Left ventricle myocardium superior (tissue), 1 donor: ENCODE measurements at regions not wholly inside any gene's neighbourhood (a gene's known extent, or its start where the extent isn't known, plus 50 kb on each side); places are given as distances from the start of the nearest gene placed in this dataset.

Experiments
- ATAC-seq: fragments of 200-7000 bp; cut with Tn5 transposase; one replicate; pipeline ENCODE4 v1.9.1; 2020; ENCODE audit warnings: mild to moderate bottlenecking, moderate library complexity
- DNase-seq: peaks from one replicate; pipeline ENCODE4 v3.0.0-alpha.2; 2020
- intact Hi-C: fragments of 100-400 bp; cut with micrococcal nuclease; formaldehyde crosslinking; loops from one replicate; pipeline ENCODE4 v1.11.0; 2022
- donor health status: DM: no; HTN: yes; CAD: no; lungs with severe emphysema.

- intact Hi-C loops = no loop called here
- ATAC-seq (peak; percentile 72), DNase-seq (peak; percentile 34)
Measured at GRCh38 chr3:72018343-72018984, 233.5 kb upstream of the PROK2 start.

- no peak for DNase-seq
- ATAC-seq = no peak
- intact Hi-C loops = no loop called here
Measured at GRCh38 chr3:72017935-72018334, 233.0 kb upstream of the PROK2 start.

- no peak for DNase-seq
- intact Hi-C loops = no loop called here
- peak; percentile 27 for ATAC-seq
Measured at GRCh38 chr3:72017311-72017710, 232.4 kb upstream of the PROK2 start.

GRCh38 chr3:72015463-72015862 is 230.5 kb upstream of the PROK2 start:
- DNase-seq (no peak), ATAC-seq (no peak)
- intact Hi-C loops = no loop called here

GRCh38 chr3:72013084-72013483 is 228.1 kb upstream of the PROK2 start:
- intact Hi-C loops = no loop called here
- no peak for DNase-seq

GRCh38 chr3:72012363-72012762 is 227.4 kb upstream of the PROK2 start:
- DNase-seq (no peak), ATAC-seq (no peak)
- intact Hi-C loops = no loop called here

More at GRCh38 chr3:72013084-72013483, 228.1 kb upstream of the PROK2 start:
- ATAC-seq = no peak

- intact Hi-C loops = no loop called here
- ATAC-seq = no peak
- no peak for DNase-seq
Measured at GRCh38 chr3:72011485-72011884, 226.5 kb upstream of the PROK2 start.

- ATAC-seq = peak; percentile 38
- DNase-seq = no peak
- intact Hi-C loops = no loop called here
Measured at GRCh38 chr3:72009851-72010443, 225.0 kb upstream of the PROK2 start.

- ATAC-seq (no peak), DNase-seq (no peak)
- intact Hi-C loops = no loop called here
Measured at GRCh38 chr3:72008226-72008996, 223.5 kb upstream of the PROK2 start.

- intact Hi-C loops = no loop called here
- ATAC-seq (no peak), DNase-seq (no peak)
Measured at GRCh38 chr3:72006631-72007556, 221.9 kb upstream of the PROK2 start.

GRCh38 chr3:72004749-72005292 is 219.9 kb upstream of the PROK2 start:
- DNase-seq (no peak), ATAC-seq (no peak)
- intact Hi-C loops = no loop called here

GRCh38 chr3:72003936-72004335 is 219.0 kb upstream of the PROK2 start:
- DNase-seq (no peak), ATAC-seq (no peak)
- intact Hi-C loops = no loop called here

GRCh38 chr3:72001758-72002157 is 216.8 kb upstream of the PROK2 start:
- ATAC-seq = no peak
- DNase-seq = no peak
- intact Hi-C loops = no loop called here

GRCh38 chr3:71998995-71999673 is 214.2 kb upstream of the PROK2 start:
- DNase-seq = no peak
- intact Hi-C loops = no loop called here
- no peak for ATAC-seq

GRCh38 chr3:71997066-71997653 is 212.2 kb upstream of the PROK2 start:
- ATAC-seq = no peak
- intact Hi-C loops = no loop called here

GRCh38 chr3:71994906-71995305 is 210.0 kb upstream of the PROK2 start:
- ATAC-seq (no peak), DNase-seq (no peak)
- intact Hi-C loops = no loop called here

More at GRCh38 chr3:71997066-71997653, 212.2 kb upstream of the PROK2 start:
- DNase-seq = no peak

GRCh38 chr3:71994203-71994602 is 209.3 kb upstream of the PROK2 start:
- ATAC-seq (peak; percentile 37), DNase-seq (no peak)
- intact Hi-C loops = no loop called here

- no peak for DNase-seq
- ATAC-seq = no peak
- intact Hi-C loops = no loop called here
Measured at GRCh38 chr3:71991681-71992080, 206.7 kb upstream of the PROK2 start.
